Uterus (tissue), 2 donors: ENCODE measurements at regions not wholly inside any gene's neighbourhood (a gene's known extent, or its start where the extent isn't known, plus 50 kb on each side); places are given as distances from the start of the nearest gene placed in this dataset.
"Not testable (repeated sequence)": the region's sequence is repeated elsewhere in the genome, so short reads cannot be mapped to it uniquely, and the experiment has no call there.

Experiments
- CTCF ChIP-seq, 4 experiments: fragments of 200-600 bp in 2 of 4; fragments of 450-650 bp in 2 of 4; sonication (generic) in 2 of 4; IDR thresholded peaks; one replicate each; pipeline ENCODE4 v1.5.1; 2016 to 2019; ENCODE audit warnings: antibody characterized with exemption in 4 of 4, mild to moderate bottlenecking in 2 of 4, moderate library complexity in 1 of 4
- POLR2A ChIP-seq, 2 donors: fragments of 450-650 bp; IDR thresholded peaks; one replicate each; pipeline ENCODE4 v1.6.1; 2016; ENCODE audit warnings: antibody characterized with exemption in 2 of 2, mild to moderate bottlenecking in 1 of 2, moderate library complexity in 1 of 2

DNA sequence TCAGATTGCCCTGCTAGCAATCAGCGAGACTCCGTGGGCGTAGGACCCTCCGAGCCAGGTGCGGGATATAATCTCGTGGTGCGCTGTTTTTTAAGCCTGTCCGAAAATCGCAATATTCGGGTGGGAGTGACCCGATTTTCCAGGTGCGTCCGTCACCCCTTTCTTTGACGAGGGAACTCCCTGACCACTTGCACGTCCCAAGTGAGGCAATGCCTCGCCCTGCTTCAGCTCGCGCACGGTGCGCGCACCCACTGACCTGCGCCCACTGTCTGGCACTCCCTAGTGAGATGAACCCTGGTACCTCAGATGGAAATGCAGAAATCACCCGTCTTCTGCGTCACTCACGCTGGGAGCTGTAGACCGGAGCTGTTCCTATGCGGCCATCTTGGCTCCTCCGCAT, 971.0 kb downstream of the NXPH1 start:
- TF ChIP-seq CTCF, POLR2A (IDR thresholded peaks at IDR 0.05): not testable (repeated sequence)
